A549 (cell line): ENCODE measurements at regions not wholly inside any gene's neighbourhood (a gene's known extent, or its start where the extent isn't known, plus 50 kb on each side); places are given as distances from the start of the nearest gene placed in this dataset.

Experiments
- ATAC-seq, 2 experiments: fragments of 200-7000 bp in 1 of 2; fragments of >200 bp in 1 of 2; cut with Nextera tagmentation in 1 of 2; cut with Tn5 transposase in 1 of 2; 3 replicates each; pipeline versions ENCODE4 v1.8.0 to v1.9.1; 2018 to 2020; ENCODE audit warnings: mild to moderate bottlenecking in 1 of 2, moderate library complexity in 1 of 2
- CTCF ChIA-PET: fragments of 300-600 bp; sonication (Branson Sonifier 250); formaldehyde crosslinking; extraction: SDS; loops from one replicate; lab custom pipeline; 2021; ENCODE audit warnings: antibody characterized with exemption, inconsistent platforms; lab: Yijun Ruan, JAX
- POLR2A ChIA-PET: fragments of 350-600 bp; formaldehyde crosslinking; extraction: SDS; loops from one replicate; lab custom pipeline; 2021; ENCODE audit warnings: antibody characterized with exemption, inconsistent platforms; lab: Yijun Ruan, JAX
- DNase-seq, 2 experiments: peaks; one replicate each; pipeline versions ENCODE4 v3.0.0 to v3.0.0-alpha.2; 2011 to 2016; ENCODE audit warnings: low read depth in 1 of 2, low spot score in 1 of 2
- FAIRE-seq: peaks from 2 replicates; lab custom pipeline; 2011; peaks lifted over from hg19 to GRCh38; lab: Jason Lieb, UNC
- H3K27ac ChIP-seq, 2 experiments: fragments of >200 bp; sonication (Bioruptor Twin); formaldehyde crosslinking; 3 replicates each; pipeline ENCODE4 v1.5.1; 2016 to 2017
- H3K4me1 ChIP-seq: fragments of >200 bp; sonication (Bioruptor Twin); formaldehyde crosslinking; 3 replicates; pipeline ENCODE4 v1.6.1; 2016
- H3K4me2 ChIP-seq: fragments of >200 bp; sonication (Bioruptor Twin); formaldehyde crosslinking; 3 replicates; pipeline ENCODE4 v1.6.1; 2016
- H3K4me3 ChIP-seq: fragments of >200 bp; sonication (Bioruptor Twin); formaldehyde crosslinking; 3 replicates; pipeline ENCODE4 v1.5.1; 2016
- H3K9me3 ChIP-seq: fragments of >200 bp; sonication (Bioruptor Twin); formaldehyde crosslinking; 3 replicates; pipeline ENCODE4 v1.6.1; 2016
- CBX2 ChIP-seq: fragments of 200-600 bp; sonication (generic); IDR thresholded peaks from 2 replicates; pipeline ENCODE4 v1.6.1; 2016; ENCODE audit warnings: low read depth, mild to moderate bottlenecking, borderline replicate concordance
- CHD4 ChIP-seq: fragments of 200-600 bp; sonication (generic); IDR thresholded peaks from 2 replicates; pipeline ENCODE4 v1.6.1; 2016; ENCODE audit warnings: antibody characterized with exemption, mild to moderate bottlenecking, borderline replicate concordance
- MAZ ChIP-seq: fragments of 150-350 bp; IDR thresholded peaks from 2 replicates; pipeline ENCODE4 v1.6.1; 2014; ENCODE audit warnings: antibody characterized with exemption, low read depth, low read length, borderline replicate concordance
- MYC ChIP-seq: IDR thresholded peaks from 2 replicates; pipeline ENCODE4 v1.6.1; 2012; ENCODE audit warnings: mild to moderate bottlenecking, inconsistent platforms, low read length, improper control_type of control experiment, borderline replicate concordance
- NPAS2 ChIP-seq: fragments of 250-450 bp; sonication (Bioruptor Pico); IDR thresholded peaks from 2 replicates; pipeline ENCODE4 v1.8.0; 2022; ENCODE audit warnings: mild to moderate bottlenecking, moderate library complexity, borderline replicate concordance
- PHF8 ChIP-seq: fragments of 200-600 bp; sonication (generic); IDR thresholded peaks from 2 replicates; pipeline ENCODE4 v1.6.1; 2016; ENCODE audit warnings: low read depth, mild to moderate bottlenecking, antibody characterized with exemption, moderate library complexity, borderline replicate concordance
- POLR2AphosphoS2 ChIP-seq: conservative IDR thresholded peaks from 2 replicates; pipeline ENCODE4 v1.6.1; 2012; ENCODE audit warnings: low read length, improper control_type of control experiment, inconsistent platforms
- RARB ChIP-seq: fragments of 250-450 bp; sonication (Bioruptor Pico); IDR thresholded peaks from 2 replicates; pipeline ENCODE4 v1.8.0; 2021; ENCODE audit warnings: mild to moderate bottlenecking, moderate library complexity
- ZC3H11A ChIP-seq: fragments of 450-650 bp; IDR thresholded peaks from 2 replicates; pipeline ENCODE4 v1.6.1; 2014; ENCODE audit warnings: antibody characterized with exemption, mild to moderate bottlenecking
- ZFP36 ChIP-seq: fragments of 450-650 bp; IDR thresholded peaks from 2 replicates; pipeline ENCODE4 v1.6.1; 2014; ENCODE audit warnings: borderline replicate concordance; ENCODE audit not compliant: partially characterized antibody
- WGBS: methylation state at CpG from one replicate; pipeline ENCODE4 v1.1.6; 2017; ENCODE audit errors: missing lambda C conversion rate; 5-methylcytosine and 5-hydroxymethylcytosine counted together
- TF ChIP-seq, protein P1 (sequence below): fragments of 200-600 bp; sonication (generic); IDR thresholded peaks from 2 replicates; pipeline ENCODE4 v1.6.1; 2016; ENCODE audit warnings: antibody characterized with exemption, mild to moderate bottlenecking, moderate library complexity
- TF ChIP-seq, protein P2 (sequence below): fragments of >200 bp; sonication (Bioruptor Twin); formaldehyde crosslinking; IDR thresholded peaks from 3 replicates; pipeline ENCODE4 v1.6.1; 2016
- TF ChIP-seq, protein P3 (sequence below): fragments of 250-450 bp; sonication (Bioruptor Pico); IDR thresholded peaks from 2 replicates; pipeline ENCODE4 v1.5.0; 2021; ENCODE audit warnings: mild to moderate bottlenecking, moderate library complexity, borderline replicate concordance

DNA sequence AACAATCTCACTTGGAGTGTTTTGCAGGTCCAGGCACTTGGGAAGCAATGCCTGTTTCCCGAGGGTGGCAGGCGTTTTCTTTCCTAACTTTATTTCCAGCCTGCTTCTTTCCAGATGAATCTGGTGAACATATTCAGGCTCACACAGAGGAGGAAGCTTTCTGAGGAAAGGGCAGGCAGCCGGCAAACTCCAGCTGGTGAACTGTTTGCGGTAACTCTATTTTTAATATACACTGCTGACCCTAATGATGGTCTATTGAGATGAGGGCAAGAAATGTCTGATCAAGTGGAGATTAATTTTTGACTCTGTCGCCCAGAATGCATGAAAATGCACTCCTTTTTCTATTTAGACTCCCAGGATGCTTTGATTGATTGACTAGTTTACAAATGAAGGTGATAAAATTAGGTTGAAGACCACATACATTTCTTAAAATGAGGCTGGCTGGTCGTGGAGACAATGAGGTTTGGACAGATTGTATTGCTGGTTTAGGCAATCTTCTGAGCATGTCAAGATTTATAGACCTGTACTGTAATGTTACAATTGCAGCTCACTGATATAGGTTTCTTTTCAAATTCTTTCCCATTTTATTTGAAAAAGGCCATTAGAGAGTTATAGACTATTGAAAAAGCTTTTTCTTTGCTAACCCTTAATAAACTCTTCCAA, 153.8 kb downstream of the ATG4C start (continued):
- TF ChIP-seq, protein P1, sequence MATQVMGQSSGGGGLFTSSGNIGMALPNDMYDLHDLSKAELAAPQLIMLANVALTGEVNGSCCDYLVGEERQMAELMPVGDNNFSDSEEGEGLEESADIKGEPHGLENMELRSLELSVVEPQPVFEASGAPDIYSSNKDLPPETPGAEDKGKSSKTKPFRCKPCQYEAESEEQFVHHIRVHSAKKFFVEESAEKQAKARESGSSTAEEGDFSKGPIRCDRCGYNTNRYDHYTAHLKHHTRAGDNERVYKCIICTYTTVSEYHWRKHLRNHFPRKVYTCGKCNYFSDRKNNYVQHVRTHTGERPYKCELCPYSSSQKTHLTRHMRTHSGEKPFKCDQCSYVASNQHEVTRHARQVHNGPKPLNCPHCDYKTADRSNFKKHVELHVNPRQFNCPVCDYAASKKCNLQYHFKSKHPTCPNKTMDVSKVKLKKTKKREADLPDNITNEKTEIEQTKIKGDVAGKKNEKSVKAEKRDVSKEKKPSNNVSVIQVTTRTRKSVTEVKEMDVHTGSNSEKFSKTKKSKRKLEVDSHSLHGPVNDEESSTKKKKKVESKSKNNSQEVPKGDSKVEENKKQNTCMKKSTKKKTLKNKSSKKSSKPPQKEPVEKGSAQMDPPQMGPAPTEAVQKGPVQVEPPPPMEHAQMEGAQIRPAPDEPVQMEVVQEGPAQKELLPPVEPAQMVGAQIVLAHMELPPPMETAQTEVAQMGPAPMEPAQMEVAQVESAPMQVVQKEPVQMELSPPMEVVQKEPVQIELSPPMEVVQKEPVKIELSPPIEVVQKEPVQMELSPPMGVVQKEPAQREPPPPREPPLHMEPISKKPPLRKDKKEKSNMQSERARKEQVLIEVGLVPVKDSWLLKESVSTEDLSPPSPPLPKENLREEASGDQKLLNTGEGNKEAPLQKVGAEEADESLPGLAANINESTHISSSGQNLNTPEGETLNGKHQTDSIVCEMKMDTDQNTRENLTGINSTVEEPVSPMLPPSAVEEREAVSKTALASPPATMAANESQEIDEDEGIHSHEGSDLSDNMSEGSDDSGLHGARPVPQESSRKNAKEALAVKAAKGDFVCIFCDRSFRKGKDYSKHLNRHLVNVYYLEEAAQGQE = no peak
- TF ChIP-seq, all 56 proteins: peak for 0

- POLR2A ChIA-PET = no interaction called here
- no peak for DNase-seq
- FAIRE-seq = no peak
- TF ChIP-seq, protein P1 = no peak
- no peak for TF ChIP-seq NPAS2 (CRISPR knock-in tag)
- TF ChIP-seq, protein P2, sequence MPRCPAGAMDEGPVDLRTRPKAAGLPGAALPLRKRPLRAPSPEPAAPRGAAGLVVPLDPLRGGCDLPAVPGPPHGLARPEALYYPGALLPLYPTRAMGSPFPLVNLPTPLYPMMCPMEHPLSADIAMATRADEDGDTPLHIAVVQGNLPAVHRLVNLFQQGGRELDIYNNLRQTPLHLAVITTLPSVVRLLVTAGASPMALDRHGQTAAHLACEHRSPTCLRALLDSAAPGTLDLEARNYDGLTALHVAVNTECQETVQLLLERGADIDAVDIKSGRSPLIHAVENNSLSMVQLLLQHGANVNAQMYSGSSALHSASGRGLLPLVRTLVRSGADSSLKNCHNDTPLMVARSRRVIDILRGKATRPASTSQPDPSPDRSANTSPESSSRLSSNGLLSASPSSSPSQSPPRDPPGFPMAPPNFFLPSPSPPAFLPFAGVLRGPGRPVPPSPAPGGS = no peak
- TF ChIP-seq CBX2 = no peak
- TF ChIP-seq ZFP36 = no peak
- no peak for TF ChIP-seq PHF8
- TF ChIP-seq CHD4 = no peak
- no peak for TF ChIP-seq ZC3H11A
- TF ChIP-seq MAZ = no peak
- no peak for TF ChIP-seq POLR2AphosphoS2
- TF ChIP-seq RARB (CRISPR knock-in tag) = no peak
- TF ChIP-seq, protein P3, sequence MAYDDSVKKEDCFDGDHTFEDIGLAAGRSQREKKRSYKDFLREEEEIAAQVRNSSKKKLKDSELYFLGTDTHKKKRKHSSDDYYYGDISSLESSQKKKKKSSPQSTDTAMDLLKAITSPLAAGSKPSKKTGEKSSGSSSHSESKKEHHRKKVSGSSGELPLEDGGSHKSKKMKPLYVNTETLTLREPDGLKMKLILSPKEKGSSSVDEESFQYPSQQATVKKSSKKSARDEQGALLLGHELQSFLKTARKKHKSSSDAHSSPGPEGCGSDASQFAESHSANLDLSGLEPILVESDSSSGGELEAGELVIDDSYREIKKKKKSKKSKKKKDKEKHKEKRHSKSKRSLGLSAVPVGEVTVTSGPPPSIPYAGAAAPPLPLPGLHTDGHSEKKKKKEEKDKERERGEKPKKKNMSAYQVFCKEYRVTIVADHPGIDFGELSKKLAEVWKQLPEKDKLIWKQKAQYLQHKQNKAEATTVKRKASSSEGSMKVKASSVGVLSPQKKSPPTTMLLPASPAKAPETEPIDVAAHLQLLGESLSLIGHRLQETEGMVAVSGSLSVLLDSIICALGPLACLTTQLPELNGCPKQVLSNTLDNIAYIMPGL (CRISPR knock-in tag) = no peak
- TF ChIP-seq MYC = no peak
- H3K27ac ChIP-seq = no peak overlapping the region
- no peaks in the 10 kb centered on the region for H3K4me1 ChIP-seq
- 83% methylated on average over 2 of the region's 2 CpGs for WGBS
- no peaks in the 10 kb centered on the region for H3K9me3 ChIP-seq
- H3K4me2 ChIP-seq = no peak overlapping the region
- CTCF ChIA-PET = no interaction called here
- no peak overlapping the region for H3K4me3 ChIP-seq
- ATAC-seq = no peak
Measured at GRCh38 chr1:62941780-62942179, 157.8 kb downstream of the ATG4C start.
